H1 (cell line): ENCODE measurements at regions not wholly inside any gene's neighbourhood (a gene's known extent, or its start where the extent isn't known, plus 50 kb on each side); places are given as distances from the start of the nearest gene placed in this dataset.

Experiments used
- CTBP2 ChIP-seq: IDR thresholded peaks from 2 replicates; pipeline ENCODE4 v1.7.0; 2011; ENCODE audit warnings: borderline replicate concordance, mild to moderate bottlenecking, moderate library complexity, mixed read lengths, low read length; ENCODE audit not compliant: insufficient read depth, insufficient read length
- JUN ChIP-seq: IDR thresholded peaks from 2 replicates; pipeline ENCODE4 v1.6.1; 2011; ENCODE audit warnings: low read depth, mild to moderate bottlenecking, improper control_type of control experiment, low read length
- RAD21 ChIP-seq, 2 experiments: IDR thresholded peaks in 1 of 2; conservative IDR thresholded peaks in 1 of 2; 2 replicates each; pipeline ENCODE4 v1.6.1; 2011; ENCODE audit warnings: low read depth in 2 of 2, low read length in 2 of 2, improper control_type of control experiment in 1 of 2, inconsistent platforms in 1 of 2, mild to moderate bottlenecking in 1 of 2, moderate library complexity in 1 of 2
- SIN3A ChIP-seq, 2 experiments: IDR thresholded peaks in 1 of 2; conservative IDR thresholded peaks in 1 of 2; 2 replicates each; pipeline ENCODE4 v1.6.1; 2011 to 2012; ENCODE audit warnings: low read length in 2 of 2, improper control_type of control experiment in 1 of 2, low read depth in 1 of 2, mild to moderate bottlenecking in 1 of 2
- SIX5 ChIP-seq: IDR thresholded peaks from 2 replicates; pipeline ENCODE4 v1.6.1; 2011; ENCODE audit warnings: mild to moderate bottlenecking, low read depth, low read length

- no peak for TF ChIP-seq CTBP2
- TF ChIP-seq JUN = no peak
- TF ChIP-seq SIX5 = no peak
- TF ChIP-seq SIN3A (conservative IDR thresholded peaks at IDR 0.05 in 1 of 2, IDR thresholded peaks at IDR 0.05 in 1 of 2; ENCODE audit: low read depth in 1 of 2, low read length in 2 of 2) = no peak
- TF ChIP-seq RAD21 (IDR thresholded peaks at IDR 0.05 in 1 of 2, conservative IDR thresholded peaks at IDR 0.05 in 1 of 2; ENCODE audit: low read depth in 2 of 2, low read length in 2 of 2) = no peak
Measured at GRCh38 chr6:76418560-76419223, 346.2 kb upstream of the IMPG1 start (continued).
